C4-2B (cell line): ENCODE measurements at regions not wholly inside any gene's neighbourhood (a gene's known extent, or its start where the extent isn't known, plus 50 kb on each side); places are given as distances from the start of the nearest gene placed in this dataset.

ENCODE experiments used
- H3K27ac ChIP-seq: fragments of 450-650 bp; 2 replicates; pipeline ENCODE4 v1.5.1; 2017
- CTCF ChIP-seq: fragments of 450-650 bp; conservative IDR thresholded peaks from 2 replicates; pipeline ENCODE4 v1.5.1; 2017; ENCODE audit warnings: mild to moderate bottlenecking
- ZFX ChIP-seq: fragments of 450-650 bp; IDR thresholded peaks from 2 replicates; pipeline ENCODE4 v1.6.1; 2017

GRCh38 chr15:70267306-70267705 is 169.6 kb upstream of the TLE3 start:
- H3K27ac ChIP-seq: no peak overlapping the region
- TF ChIP-seq CTCF (no peak), ZFX (no peak)

DNA sequence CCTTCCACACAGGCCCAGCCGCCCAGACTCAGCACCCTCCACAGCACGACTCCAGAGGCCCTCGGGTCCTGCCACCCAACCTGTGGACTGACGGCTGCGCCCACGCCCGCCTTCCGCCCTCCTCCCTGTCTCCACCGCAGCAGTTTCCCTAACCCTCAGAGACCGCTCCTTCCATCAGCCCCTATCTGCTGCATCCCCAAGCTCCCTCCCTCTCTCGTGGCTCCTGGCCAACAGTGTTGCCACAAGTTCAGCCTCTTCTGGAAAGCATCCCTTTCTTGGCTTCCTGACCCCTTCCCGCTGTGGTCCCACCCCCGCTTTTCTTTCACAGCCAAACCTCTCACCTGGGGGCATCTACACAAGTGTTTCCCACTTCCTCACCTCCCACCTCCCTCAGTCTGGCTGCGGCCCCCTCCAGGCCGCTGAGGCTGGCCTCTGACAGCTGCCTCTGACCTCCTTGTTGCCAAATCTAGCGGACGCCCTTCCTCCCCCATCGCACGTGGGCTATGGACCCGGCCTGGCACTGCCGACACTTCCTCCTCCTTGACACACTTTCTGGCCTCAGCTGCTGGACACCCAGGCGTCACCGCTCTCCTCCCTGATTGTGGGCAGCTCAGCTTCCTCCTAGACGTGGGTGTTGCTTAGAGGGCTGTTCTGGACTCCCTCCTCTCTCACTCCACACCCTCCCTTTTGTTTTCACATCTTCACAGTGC is 168.8 kb upstream of the TLE3 start:
- TF ChIP-seq ZFX (no peak), CTCF (no peak)
- H3K27ac ChIP-seq: no peak overlapping the region

DNA sequence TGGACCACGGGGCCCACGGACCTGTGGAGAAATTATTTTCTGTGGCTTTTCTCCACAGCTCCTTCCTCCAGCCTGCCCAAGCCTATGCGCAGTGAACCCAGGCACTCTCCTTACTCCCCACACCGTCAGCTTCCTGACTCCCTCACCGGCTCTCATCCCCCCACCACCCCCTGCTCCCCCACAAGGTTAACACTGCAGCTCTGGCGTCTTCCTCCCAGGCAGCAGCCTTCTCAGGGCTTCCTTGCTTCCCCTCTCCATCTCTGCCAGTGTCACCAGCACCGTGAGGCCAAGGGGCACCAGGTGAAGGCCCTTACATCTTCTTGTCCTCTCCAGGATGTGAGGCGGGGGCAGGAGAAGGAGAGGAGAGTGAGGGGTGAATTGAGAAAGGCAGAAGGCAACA is 168.3 kb upstream of the TLE3 start:
- no peak overlapping the region for H3K27ac ChIP-seq
- TF ChIP-seq CTCF (no peak), ZFX (no peak)

DNA sequence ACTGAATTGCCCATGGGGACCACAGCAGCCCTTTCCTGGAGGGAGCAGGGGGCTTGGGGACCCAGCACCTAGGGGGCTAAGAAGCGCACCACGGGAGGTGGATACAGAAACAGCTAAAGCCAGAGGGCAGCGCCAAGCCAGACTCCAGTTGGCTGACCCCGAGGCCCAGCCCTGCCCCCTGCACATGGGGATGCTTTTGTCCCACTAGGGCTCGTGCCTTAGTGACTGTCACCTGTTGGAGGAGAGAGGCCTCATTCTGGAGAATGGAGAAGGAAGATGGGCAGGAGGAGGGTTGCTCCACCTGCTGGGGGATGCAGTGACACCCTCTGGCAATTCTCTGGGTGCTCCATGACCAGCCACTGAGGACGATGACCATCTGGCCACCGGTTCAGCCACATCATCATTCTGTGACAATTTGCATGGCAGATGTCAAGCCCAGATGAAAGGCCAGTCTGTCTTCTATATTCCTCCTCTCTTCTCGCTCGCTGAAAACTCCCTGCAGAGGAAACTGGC is 167.8 kb upstream of the TLE3 start:
- H3K27ac ChIP-seq: no peak overlapping the region
- TF ChIP-seq CTCF (no peak), ZFX (no peak)

DNA sequence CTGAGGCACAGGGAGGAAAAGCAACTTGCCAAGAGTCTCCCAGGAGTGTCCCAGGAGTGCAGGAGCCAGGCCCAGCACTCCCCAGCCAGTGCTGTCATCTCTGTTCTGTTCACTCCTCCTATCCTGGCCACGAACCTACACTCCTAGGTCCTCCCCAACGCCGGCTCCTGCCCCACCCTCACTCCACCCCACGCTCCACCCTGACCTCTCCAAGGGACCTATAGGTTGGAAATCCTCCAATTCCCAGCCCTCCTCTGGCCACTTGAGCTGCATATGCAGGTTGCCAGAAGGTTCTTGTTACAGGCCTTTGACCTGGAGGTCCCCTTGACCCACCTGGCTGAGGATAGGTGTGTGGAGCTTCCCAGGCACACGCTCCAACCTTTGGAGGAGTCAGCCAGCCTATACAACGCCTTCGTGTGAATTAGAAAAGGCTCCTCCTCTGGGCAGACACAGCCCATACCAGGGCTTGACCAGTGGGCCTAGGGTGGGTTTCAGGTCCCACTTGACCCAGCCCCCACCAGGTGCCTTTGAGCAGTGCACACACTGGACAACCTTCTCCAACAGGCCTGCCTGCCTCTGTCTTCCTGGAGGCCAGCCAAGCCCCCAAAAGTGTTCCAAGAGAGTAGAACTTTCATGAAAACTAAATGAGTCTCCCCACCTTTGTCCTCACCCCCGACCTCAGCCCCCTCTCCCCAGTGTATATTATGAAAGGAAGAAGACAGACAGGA is 167.2 kb upstream of the TLE3 start:
- H3K27ac ChIP-seq: no peak overlapping the region
- TF ChIP-seq CTCF (no peak), ZFX (no peak)

- TF ChIP-seq ZFX (no peak), CTCF (no peak)
- H3K27ac ChIP-seq: no peak overlapping the region
Measured at GRCh38 chr15:70264014-70264582, 166.4 kb upstream of the TLE3 start.

GRCh38 chr15:70262591-70263274 is 165.0 kb upstream of the TLE3 start:
- H3K27ac ChIP-seq: no peak overlapping the region
- TF ChIP-seq CTCF (no peak), ZFX (no peak)
